Natural killer cell (primary cell): ENCODE measurements at regions not wholly inside any gene's neighbourhood (a gene's known extent, or its start where the extent isn't known, plus 50 kb on each side); places are given as distances from the start of the nearest gene placed in this dataset.

Experiments used
- ATAC-seq, 3 donors: fragments of 150-1000 bp in 2 of 3; fragments of 200-7000 bp in 1 of 3; cut with Tn5 transposase; 1 replicate in 1 of 3; 2 replicates in 2 of 3; pipeline ENCODE4 v1.10.0; 2021; ENCODE audit warnings: mild to moderate bottlenecking in 2 of 3, moderate library complexity in 2 of 3
- DNase-seq, 2 donors: peaks; one replicate each; pipeline versions ENCODE4 v3.0.0 to v3.0.0-alpha.2; 2013 to 2021; ENCODE audit warnings: mixed read lengths in 1 of 2
- H3K27ac ChIP-seq: one replicate; pipeline ENCODE4 v1.5.1; 2013; ENCODE audit warnings: mild to moderate bottlenecking, low read length
- H3K27me3 ChIP-seq: one replicate; pipeline ENCODE4 v1.6.1; 2013; ENCODE audit warnings: low read length; ENCODE audit not compliant: control insufficient read depth, insufficient read depth
- H3K36me3 ChIP-seq: one replicate; pipeline ENCODE4 v1.6.1; 2013; ENCODE audit warnings: low read length; ENCODE audit not compliant: control insufficient read depth, insufficient read depth
- H3K4me1 ChIP-seq: one replicate; pipeline ENCODE4 v1.6.1; 2013; ENCODE audit warnings: low read length; ENCODE audit not compliant: control insufficient read depth, insufficient read depth
- H3K4me3 ChIP-seq: one replicate; pipeline ENCODE4 v1.5.1; 2013; ENCODE audit warnings: low read length
- H3K9me3 ChIP-seq: one replicate; pipeline ENCODE4 v1.6.1; 2013; ENCODE audit warnings: low read length; ENCODE audit not compliant: control insufficient read depth, insufficient read depth
- H3K27ac Mint-ChIP-seq, 2 donors: one replicate each; pipeline ENCODE4 v1.8.0; 2022; ENCODE audit warnings: mild to moderate bottlenecking in 2 of 2, mixed read lengths in 2 of 2, moderate library complexity in 1 of 2
- H3K27me3 Mint-ChIP-seq, 2 donors: one replicate each; pipeline ENCODE4 v1.8.0; 2022; ENCODE audit warnings: low read depth in 2 of 2, mixed read lengths in 2 of 2
- H3K36me3 Mint-ChIP-seq: one replicate; pipeline ENCODE4 v1.8.0; 2022; ENCODE audit warnings: mixed read lengths
- H3K4me1 Mint-ChIP-seq, 2 donors: one replicate each; pipeline ENCODE4 v1.8.0; 2022; ENCODE audit warnings: mixed read lengths in 2 of 2
- H3K4me3 Mint-ChIP-seq: one replicate; pipeline ENCODE4 v1.8.0; 2022; ENCODE audit warnings: mild to moderate bottlenecking, moderate library complexity, mixed read lengths
- H3K9me3 Mint-ChIP-seq, 2 donors: one replicate each; pipeline ENCODE4 v1.8.0; 2022; ENCODE audit warnings: mixed read lengths in 2 of 2
- WGBS: methylation state at CpG from one replicate; pipeline ENCODE4 v1.1.7; 2013; ENCODE audit warnings: missing lambda C conversion rate; ENCODE audit not compliant: insufficient coverage; 5-methylcytosine and 5-hydroxymethylcytosine counted together
- intact Hi-C: fragments of 100-400 bp; cut with micrococcal nuclease; formaldehyde crosslinking; loops from one replicate; pipeline ENCODE4 v1.14.2; 2022
- TF ChIP-seq, protein P1 (sequence below): fragments of 200-600 bp; IDR thresholded peaks from one replicate; pipeline ENCODE4 v1.8.0; 2022; ENCODE audit warnings: antibody characterized with exemption

DNA sequence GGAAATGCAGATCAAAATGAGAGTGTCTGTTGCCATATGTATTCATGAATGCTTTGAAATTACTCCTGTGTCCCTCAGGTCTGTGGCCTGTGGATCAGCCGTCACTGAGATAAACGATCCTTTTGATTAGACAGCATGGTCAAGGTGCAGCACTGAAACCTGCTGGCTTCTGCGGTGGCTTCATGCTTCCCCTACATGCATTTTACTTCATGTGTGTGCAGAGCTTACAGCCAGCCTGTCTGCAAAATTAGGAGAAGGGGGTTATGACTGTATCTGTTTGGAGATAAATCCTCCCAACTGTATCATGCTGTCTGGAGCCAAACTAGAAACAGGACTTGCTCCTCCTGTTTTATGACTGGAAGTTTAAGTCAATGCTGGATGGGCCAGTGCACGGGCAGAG, 71.0 kb upstream of the PLPP4 start:
- Mint-ChIP-seq H3K9me3 (no peaks in the 10 kb centered on the region), H3K36me3 (no peaks in the 10 kb centered on the region), H3K4me3 (no peak overlapping the region), H3K27ac (no peak overlapping the region), H3K27me3 (peaks cover 12 to 16% of the 10 kb centered on the region in 2 donors), H3K4me1 (no peaks in the 10 kb centered on the region)
- Histone ChIP-seq H3K27me3 (no peaks in the 10 kb centered on the region), H3K4me3 (no peak overlapping the region), H3K27ac (no peak overlapping the region), H3K36me3 (no peaks in the 10 kb centered on the region), H3K4me1 (no peaks in the 10 kb centered on the region), H3K9me3 (no peaks in the 10 kb centered on the region)
- DNase-seq (no peak), ATAC-seq (no peak)
- intact Hi-C loops = no loop called here
- TF ChIP-seq, protein P1, sequence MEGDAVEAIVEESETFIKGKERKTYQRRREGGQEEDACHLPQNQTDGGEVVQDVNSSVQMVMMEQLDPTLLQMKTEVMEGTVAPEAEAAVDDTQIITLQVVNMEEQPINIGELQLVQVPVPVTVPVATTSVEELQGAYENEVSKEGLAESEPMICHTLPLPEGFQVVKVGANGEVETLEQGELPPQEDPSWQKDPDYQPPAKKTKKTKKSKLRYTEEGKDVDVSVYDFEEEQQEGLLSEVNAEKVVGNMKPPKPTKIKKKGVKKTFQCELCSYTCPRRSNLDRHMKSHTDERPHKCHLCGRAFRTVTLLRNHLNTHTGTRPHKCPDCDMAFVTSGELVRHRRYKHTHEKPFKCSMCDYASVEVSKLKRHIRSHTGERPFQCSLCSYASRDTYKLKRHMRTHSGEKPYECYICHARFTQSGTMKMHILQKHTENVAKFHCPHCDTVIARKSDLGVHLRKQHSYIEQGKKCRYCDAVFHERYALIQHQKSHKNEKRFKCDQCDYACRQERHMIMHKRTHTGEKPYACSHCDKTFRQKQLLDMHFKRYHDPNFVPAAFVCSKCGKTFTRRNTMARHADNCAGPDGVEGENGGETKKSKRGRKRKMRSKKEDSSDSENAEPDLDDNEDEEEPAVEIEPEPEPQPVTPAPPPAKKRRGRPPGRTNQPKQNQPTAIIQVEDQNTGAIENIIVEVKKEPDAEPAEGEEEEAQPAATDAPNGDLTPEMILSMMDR = no peak
- 88% methylated on average over 4 of the region's 4 CpGs for WGBS

DNA sequence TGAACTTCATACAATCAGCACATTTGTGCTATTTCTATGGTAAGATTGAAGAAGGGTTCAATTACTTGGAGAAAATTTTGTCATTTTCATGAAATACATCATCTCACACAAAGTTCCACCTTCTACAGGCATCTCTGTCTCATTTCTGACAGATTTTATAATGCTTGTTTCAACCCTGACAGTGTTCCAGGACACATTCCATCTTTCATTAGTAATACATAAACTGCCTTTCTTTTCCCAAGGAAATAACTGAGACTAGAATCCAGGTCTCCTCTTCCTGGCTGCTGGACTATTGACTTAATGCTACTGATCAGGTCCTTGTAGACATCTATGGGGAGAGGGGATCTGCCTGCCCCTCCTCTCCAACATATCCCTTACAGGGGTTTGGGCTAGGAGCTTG, 70.1 kb upstream of the PLPP4 start:
- Histone ChIP-seq H3K27ac (no peak overlapping the region), H3K4me1 (no peaks in the 10 kb centered on the region), H3K4me3 (no peak overlapping the region), H3K27me3 (no peaks in the 10 kb centered on the region), H3K36me3 (no peaks in the 10 kb centered on the region), H3K9me3 (no peaks in the 10 kb centered on the region)
- TF ChIP-seq, protein P1 = no peak
- no peak overlapping the region for H3K27ac Mint-ChIP-seq
- intact Hi-C loops = no loop called here
- H3K4me3 Mint-ChIP-seq = no peak overlapping the region
- H3K36me3 Mint-ChIP-seq = no peaks in the 10 kb centered on the region
- H3K4me1 Mint-ChIP-seq = no peaks in the 10 kb centered on the region
- ATAC-seq = no peak
- peaks cover 12 to 16% of the 10 kb centered on the region in 2 donors for H3K27me3 Mint-ChIP-seq
- no peaks in the 10 kb centered on the region for H3K9me3 Mint-ChIP-seq
- no peak for DNase-seq

DNA sequence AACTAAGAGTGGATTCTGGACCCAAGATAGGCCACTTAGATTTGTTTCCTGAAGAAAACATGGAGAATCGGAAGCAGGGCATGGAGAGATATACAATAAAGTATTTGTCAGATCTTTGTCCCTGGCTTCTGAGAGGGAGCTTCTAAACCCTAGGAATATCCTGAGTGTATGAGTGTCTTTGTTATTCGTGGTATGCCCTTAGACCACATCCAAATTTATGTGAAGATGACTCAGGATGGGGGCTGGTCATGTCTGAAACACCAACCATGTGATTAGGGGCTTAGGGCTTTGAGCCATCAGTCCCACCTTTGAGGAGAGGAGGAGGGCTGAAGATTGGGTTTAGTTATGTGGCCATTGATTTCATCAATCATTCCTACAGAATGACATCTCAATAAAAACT, 69.7 kb upstream of the PLPP4 start:
- Mint-ChIP-seq H3K27ac (no peak overlapping the region), H3K4me1 (no peaks in the 10 kb centered on the region), H3K9me3 (no peaks in the 10 kb centered on the region), H3K36me3 (no peaks in the 10 kb centered on the region), H3K27me3 (peaks cover 12 to 16% of the 10 kb centered on the region in 2 donors), H3K4me3 (no peak overlapping the region)
- no peaks in the 10 kb centered on the region for H3K27me3 ChIP-seq
- H3K4me1 ChIP-seq = no peaks in the 10 kb centered on the region
- intact Hi-C loops = no loop called here
- H3K9me3 ChIP-seq = no peaks in the 10 kb centered on the region
- TF ChIP-seq, protein P1 = no peak
- no peak for ATAC-seq
- H3K36me3 ChIP-seq = no peaks in the 10 kb centered on the region
- 70% methylated on average over 2 of the region's 2 CpGs for WGBS
- H3K4me3 ChIP-seq = no peak overlapping the region
- no peak overlapping the region for H3K27ac ChIP-seq
- DNase-seq = no peak

DNA sequence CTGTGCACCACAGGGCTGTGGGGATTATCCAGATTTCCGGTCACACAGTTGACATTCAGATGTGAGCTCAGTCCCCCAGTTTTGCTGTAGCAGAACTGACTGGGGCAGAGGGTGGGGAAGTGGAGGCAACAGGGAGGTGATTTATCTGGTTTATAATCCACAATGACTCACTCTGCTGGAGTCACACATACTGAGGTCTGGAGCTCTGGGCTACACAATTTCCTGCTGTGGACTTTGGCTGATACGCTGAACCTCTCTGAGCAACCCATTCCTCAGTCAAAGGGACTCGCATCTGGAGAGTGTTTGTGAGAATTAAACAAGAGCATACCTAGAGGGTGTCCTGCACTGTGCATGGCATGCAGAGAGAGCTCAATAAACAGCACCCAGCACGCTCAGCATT, 64.8 kb upstream of the PLPP4 start:
- H3K4me1 Mint-ChIP-seq = no peaks in the 10 kb centered on the region
- no peak overlapping the region for H3K27ac Mint-ChIP-seq
- H3K4me3 Mint-ChIP-seq = no peak overlapping the region
- DNase-seq (no peak), ATAC-seq (no peak)
- 83% methylated on average over 4 of the region's 4 CpGs for WGBS
- TF ChIP-seq, protein P1 = no peak
- no peaks in the 10 kb centered on the region for H3K27me3 ChIP-seq
- no peaks in the 10 kb centered on the region for H3K4me1 ChIP-seq
- H3K27me3 Mint-ChIP-seq = peaks cover 6 to 16% of the 10 kb centered on the region in 2 donors
- no peak overlapping the region for H3K27ac ChIP-seq
- intact Hi-C loops = no loop called here
- no peaks in the 10 kb centered on the region for H3K36me3 Mint-ChIP-seq
- no peaks in the 10 kb centered on the region for H3K9me3 ChIP-seq
- H3K9me3 Mint-ChIP-seq = no peaks in the 10 kb centered on the region
- H3K36me3 ChIP-seq = no peaks in the 10 kb centered on the region
- no peak overlapping the region for H3K4me3 ChIP-seq
